ENCODE measurements at regions not wholly inside any gene's neighbourhood (a gene's known extent, or its start where the extent isn't known, plus 50 kb on each side); places are given as distances from the start of the nearest gene placed in this dataset.

GRCh38 chr21:26224366-26224765 is 53.8 kb upstream of the APP start:
- DNase-seq (ENCODE audit: low spot score): no peak

All from putamen (tissue), 1 donor.